HepG2 (cell line): ENCODE measurements at regions not wholly inside any gene's neighbourhood (a gene's known extent, or its start where the extent isn't known, plus 50 kb on each side); places are given as distances from the start of the nearest gene placed in this dataset.
"Not testable (repeated sequence)": the region's sequence is repeated elsewhere in the genome, so short reads cannot be mapped to it uniquely, and the experiment has no call there.

Source experiments
- HMG20A ChIP-seq: IDR thresholded peaks from 2 replicates; pipeline ENCODE4 v1.6.1; 2016; ENCODE audit warnings: borderline replicate concordance
- PRDM10 ChIP-seq: sonication (generic); formaldehyde crosslinking; IDR thresholded peaks from 2 replicates; pipeline ENCODE4 v1.4.0; 2020; ENCODE audit warnings: low read depth, missing genetic modification reagents
- RAD51 ChIP-seq: fragments of 450-650 bp; IDR thresholded peaks from 2 replicates; pipeline ENCODE4 v1.6.1; 2016; ENCODE audit warnings: borderline replicate concordance
- SUZ12 ChIP-seq: fragments of 150-350 bp; IDR thresholded peaks from 2 replicates; pipeline ENCODE4 v1.6.1; 2014; ENCODE audit warnings: low read depth, low read length
- TF ChIP-seq, protein P1 (sequence below): sonication (generic); formaldehyde crosslinking; IDR thresholded peaks from 2 replicates; pipeline ENCODE4 v1.4.0; 2020; ENCODE audit warnings: mild to moderate bottlenecking, missing genetic modification reagents, borderline replicate concordance

- TF ChIP-seq, protein P1, sequence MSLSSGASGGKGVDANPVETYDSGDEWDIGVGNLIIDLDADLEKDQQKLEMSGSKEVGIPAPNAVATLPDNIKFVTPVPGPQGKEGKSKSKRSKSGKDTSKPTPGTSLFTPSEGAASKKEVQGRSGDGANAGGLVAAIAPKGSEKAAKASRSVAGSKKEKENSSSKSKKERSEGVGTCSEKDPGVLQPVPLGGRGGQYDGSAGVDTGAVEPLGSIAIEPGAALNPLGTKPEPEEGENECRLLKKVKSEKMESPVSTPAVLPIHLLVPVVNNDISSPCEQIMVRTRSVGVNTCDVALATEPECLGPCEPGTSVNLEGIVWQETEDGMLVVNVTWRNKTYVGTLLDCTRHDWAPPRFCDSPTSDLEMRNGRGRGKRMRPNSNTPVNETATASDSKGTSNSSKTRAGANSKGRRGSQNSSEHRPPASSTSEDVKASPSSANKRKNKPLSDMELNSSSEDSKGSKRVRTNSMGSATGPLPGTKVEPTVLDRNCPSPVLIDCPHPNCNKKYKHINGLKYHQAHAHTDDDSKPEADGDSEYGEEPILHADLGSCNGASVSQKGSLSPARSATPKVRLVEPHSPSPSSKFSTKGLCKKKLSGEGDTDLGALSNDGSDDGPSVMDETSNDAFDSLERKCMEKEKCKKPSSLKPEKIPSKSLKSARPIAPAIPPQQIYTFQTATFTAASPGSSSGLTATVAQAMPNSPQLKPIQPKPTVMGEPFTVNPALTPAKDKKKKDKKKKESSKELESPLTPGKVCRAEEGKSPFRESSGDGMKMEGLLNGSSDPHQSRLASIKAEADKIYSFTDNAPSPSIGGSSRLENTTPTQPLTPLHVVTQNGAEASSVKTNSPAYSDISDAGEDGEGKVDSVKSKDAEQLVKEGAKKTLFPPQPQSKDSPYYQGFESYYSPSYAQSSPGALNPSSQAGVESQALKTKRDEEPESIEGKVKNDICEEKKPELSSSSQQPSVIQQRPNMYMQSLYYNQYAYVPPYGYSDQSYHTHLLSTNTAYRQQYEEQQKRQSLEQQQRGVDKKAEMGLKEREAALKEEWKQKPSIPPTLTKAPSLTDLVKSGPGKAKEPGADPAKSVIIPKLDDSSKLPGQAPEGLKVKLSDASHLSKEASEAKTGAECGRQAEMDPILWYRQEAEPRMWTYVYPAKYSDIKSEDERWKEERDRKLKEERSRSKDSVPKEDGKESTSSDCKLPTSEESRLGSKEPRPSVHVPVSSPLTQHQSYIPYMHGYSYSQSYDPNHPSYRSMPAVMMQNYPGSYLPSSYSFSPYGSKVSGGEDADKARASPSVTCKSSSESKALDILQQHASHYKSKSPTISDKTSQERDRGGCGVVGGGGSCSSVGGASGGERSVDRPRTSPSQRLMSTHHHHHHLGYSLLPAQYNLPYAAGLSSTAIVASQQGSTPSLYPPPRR (CRISPR knock-in tag), result not testable (repeated sequence)
- not testable (repeated sequence) for TF ChIP-seq SUZ12; HMG20A (CRISPR knock-in tag); PRDM10 (CRISPR knock-in tag); RAD51
Measured at GRCh38 chr2:7657526-7657925, 740.3 kb downstream of the RNF144A start.
